Activated T-cell treated with anti-CD3 and anti-CD28 coated beads, Interleukin-2, amount 50 U/mL, for 4 hours (primary cell): ENCODE measurements at regions not wholly inside any gene's neighbourhood (a gene's known extent, or its start where the extent isn't known, plus 50 kb on each side); places are given as distances from the start of the nearest gene placed in this dataset.

Experiments
- ATAC-seq, 2 donors: fragments of 200-7000 bp; cut with Tn5 transposase; one replicate each; pipeline ENCODE4 v1.10.0; 2021
- DNase-seq: peaks from one replicate; pipeline ENCODE4 v3.0.0-alpha.2; 2020
- H3K27me3 Mint-ChIP-seq: one replicate; pipeline ENCODE4 v1.8.0; 2021; ENCODE audit warnings: low read depth, mixed read lengths
- H3K36me3 Mint-ChIP-seq: one replicate; pipeline ENCODE4 v1.8.0; 2022; ENCODE audit warnings: mixed read lengths; ENCODE audit not compliant: insufficient read depth
- H3K4me1 Mint-ChIP-seq: one replicate; pipeline ENCODE4 v1.8.0; 2021; ENCODE audit warnings: low read depth, mixed read lengths
- H3K4me3 Mint-ChIP-seq: one replicate; pipeline ENCODE4 v1.8.0; 2021; ENCODE audit warnings: mild to moderate bottlenecking, moderate library complexity, mixed read lengths
- H3K9me3 Mint-ChIP-seq: one replicate; pipeline ENCODE4 v1.8.0; 2021; ENCODE audit warnings: mixed read lengths

DNA sequence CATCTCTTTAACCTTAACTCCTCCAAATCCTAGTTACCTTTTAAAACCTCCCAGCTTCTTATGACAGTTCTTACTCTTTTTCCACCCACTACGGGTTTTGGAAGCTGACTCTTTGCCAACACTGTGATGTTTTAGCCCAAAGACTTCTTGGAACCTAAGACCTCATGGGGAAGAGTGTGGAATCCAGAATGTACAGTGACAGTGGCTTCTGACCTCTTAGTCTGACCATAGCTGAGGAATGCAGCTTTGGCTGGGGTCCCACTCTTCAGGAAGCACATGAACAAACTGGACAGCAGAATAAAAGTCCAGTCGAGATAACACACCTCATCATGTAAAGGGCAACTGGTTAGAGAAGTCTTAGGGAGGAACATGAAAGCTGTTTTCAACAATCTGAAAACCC is 161.1 kb upstream of the PKDCC start:
- no peak for DNase-seq
- Mint-ChIP-seq H3K36me3 (no peaks in the 10 kb centered on the region), H3K4me3 (no peak overlapping the region), H3K27me3 (peaks cover 3% of the 10 kb centered on the region), H3K9me3 (no peaks in the 10 kb centered on the region), H3K4me1 (no peaks in the 10 kb centered on the region)
- ATAC-seq = no peak

DNA sequence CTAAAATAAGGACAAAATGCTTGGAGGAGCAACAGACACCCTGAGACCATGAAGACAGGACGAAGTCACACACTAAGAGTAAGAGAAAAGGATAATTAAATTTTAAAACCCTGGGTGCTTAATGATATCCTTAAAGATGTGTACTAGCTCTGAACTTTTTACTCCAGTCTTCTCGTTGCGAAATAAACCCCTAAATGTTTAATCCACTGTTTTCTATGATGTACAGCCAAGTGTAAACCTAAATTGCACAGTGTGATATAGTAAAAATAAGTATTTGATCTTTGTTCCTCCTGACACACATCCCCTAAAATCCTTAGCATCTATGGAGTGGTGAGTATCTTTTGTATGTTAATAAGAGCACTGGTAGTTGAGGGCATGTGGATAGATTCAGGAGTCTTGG is 157.5 kb upstream of the PKDCC start:
- no peaks in the 10 kb centered on the region for H3K36me3 Mint-ChIP-seq
- ATAC-seq (no peak), DNase-seq (no peak)
- peaks cover 6% of the 10 kb centered on the region for H3K27me3 Mint-ChIP-seq
- H3K4me1 Mint-ChIP-seq = peaks cover 4% of the 10 kb centered on the region
- no peaks in the 10 kb centered on the region for H3K9me3 Mint-ChIP-seq
- H3K4me3 Mint-ChIP-seq = no peak overlapping the region

DNA sequence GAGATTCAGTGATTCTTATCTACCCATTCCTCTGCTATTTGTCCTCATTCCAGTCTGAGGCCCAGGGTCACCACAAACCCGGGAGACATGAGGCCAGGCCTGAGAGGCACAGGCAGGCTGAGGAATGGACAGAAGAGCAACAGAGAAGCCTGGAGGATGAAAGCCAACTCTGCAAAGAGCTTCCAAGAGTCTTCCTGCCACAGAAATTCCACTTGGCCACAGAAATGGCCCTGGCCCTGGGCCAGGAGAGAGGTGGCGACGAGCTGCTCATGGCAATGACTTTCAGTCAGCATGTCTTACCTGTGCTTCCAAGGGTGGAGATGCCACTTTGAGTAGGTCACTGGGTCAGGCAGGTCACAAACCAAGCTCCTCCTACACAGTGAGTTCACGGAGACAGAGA is 155.3 kb upstream of the PKDCC start:
- Mint-ChIP-seq H3K9me3 (no peaks in the 10 kb centered on the region), H3K4me3 (no peak overlapping the region), H3K36me3 (no peaks in the 10 kb centered on the region), H3K27me3 (peaks cover 6% of the 10 kb centered on the region), H3K4me1 (peaks cover 23% of the 10 kb centered on the region)
- ATAC-seq (no peak), DNase-seq (no peak)

DNA sequence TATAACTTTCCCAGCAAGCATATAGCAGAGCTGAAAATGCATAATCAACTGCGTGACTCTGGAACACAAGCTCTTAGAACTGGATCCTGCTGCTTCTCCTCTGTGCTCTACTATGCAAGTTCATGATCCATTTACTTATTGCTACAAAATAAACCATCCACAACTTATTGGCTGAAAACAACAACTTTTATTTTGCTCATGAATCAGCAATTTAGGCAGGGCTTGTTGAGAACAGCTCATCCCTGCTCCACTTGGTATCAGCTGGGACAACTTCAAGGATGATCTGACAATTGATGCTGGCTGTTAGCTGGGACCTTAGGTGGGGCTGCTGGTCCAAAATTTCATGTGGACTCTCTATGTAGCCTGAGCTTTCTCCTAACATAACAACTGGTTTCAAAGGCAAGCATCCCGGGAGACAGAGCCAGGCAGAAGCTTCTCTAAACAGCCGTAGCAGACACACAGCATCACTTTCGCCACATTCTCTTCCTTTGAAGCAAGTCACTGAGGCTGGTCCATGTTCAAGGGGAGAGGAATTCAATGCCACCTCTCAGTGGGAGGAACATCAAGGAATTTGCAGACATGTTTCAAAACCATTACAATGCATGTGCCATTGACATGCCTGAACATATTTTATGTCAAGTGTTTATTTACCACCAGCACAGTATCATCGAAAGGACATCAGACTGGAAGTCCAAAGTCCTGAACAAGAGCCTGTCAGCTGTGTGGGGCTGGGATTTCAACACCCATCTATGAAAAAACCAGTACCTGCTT is 153.1 kb upstream of the PKDCC start:
- Mint-ChIP-seq H3K4me1 (peaks cover 28% of the 10 kb centered on the region), H3K27me3 (peaks cover 3% of the 10 kb centered on the region), H3K9me3 (no peaks in the 10 kb centered on the region), H3K4me3 (no peak overlapping the region), H3K36me3 (no peaks in the 10 kb centered on the region)
- no peak for ATAC-seq
- DNase-seq = no peak

DNA sequence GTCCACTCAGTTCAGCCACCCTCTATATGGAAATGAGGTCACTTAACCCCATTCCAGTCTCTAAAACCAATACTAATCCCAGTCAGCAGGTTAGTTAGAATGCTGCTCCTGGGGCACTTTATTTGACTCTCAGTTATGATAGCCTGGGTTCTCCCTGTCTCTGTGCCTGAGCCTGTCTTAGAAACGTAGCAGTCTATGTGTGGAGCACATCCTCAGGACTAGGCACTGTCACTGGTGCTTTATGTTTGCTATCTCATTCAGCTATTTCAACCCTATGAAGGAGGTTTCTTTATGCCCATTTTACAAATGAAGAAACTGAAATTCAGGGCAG is 152.5 kb upstream of the PKDCC start:
- ATAC-seq = no peak
- Mint-ChIP-seq H3K4me3 (no peak overlapping the region), H3K27me3 (peaks cover 3% of the 10 kb centered on the region), H3K9me3 (no peaks in the 10 kb centered on the region), H3K4me1 (peaks cover 28% of the 10 kb centered on the region), H3K36me3 (no peaks in the 10 kb centered on the region)
- no peak for DNase-seq

DNA sequence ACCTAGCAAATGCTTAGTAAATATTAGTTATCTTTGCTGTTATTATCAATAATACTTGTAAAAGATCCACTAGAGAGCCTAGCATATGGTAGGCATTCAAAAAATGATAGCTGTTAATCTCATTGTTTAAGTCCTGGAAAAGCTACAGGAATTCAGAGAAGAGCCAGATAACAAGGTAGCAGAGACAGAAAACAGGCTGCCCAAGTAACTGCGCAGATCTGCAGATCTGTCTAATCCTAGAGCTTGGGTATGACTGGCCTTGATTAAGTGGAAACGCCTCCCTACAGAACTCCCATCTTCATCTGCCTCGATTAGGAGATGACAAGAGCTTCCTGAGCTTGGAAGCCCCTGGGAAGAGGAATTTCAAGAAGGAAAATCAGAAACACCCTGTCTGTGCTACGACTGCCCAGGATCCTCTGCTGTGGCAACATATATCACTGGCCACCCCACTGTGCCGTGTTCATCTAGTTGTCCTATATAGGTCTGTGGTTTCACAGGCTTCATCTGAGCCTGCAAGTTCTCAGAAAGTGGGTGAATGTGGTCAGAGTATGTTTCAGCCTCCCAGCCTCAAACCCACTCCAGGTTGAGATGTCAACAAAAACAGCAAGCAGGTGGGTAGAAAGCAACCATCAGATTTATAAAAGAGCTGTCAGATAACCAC is 151.5 kb upstream of the PKDCC start:
- peaks cover 28% of the 10 kb centered on the region for H3K4me1 Mint-ChIP-seq
- H3K9me3 Mint-ChIP-seq = no peaks in the 10 kb centered on the region
- H3K36me3 Mint-ChIP-seq = no peaks in the 10 kb centered on the region
- ATAC-seq (peak; percentile 60 to 87), DNase-seq (no peak)
- peaks cover 3% of the 10 kb centered on the region for H3K27me3 Mint-ChIP-seq
- peak overlapping the region; percentile 6 for H3K4me3 Mint-ChIP-seq

DNA sequence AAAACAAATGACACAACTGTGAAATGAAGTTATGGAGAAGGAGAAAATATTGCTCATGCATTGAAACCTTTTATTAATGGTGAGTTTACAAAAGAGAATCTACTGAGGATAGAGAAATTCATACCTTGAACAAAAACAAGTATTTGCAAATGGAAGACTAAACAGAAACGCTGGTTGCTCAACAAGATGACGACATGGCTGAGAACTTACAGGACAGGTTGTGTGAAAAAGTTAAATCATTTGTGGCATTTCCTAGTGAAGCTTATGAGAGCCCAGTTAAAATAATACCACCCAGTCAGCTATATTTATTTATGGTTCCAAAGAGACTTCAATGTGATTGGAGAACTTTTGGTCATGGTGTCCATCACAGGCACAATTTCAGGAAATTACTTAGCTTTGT is 148.6 kb upstream of the PKDCC start:
- H3K27me3 Mint-ChIP-seq = peaks cover 4% of the 10 kb centered on the region
- no peak overlapping the region for H3K4me3 Mint-ChIP-seq
- DNase-seq = no peak
- no peaks in the 10 kb centered on the region for H3K9me3 Mint-ChIP-seq
- H3K36me3 Mint-ChIP-seq = no peaks in the 10 kb centered on the region
- ATAC-seq = no peak
- H3K4me1 Mint-ChIP-seq = peaks cover 26% of the 10 kb centered on the region

DNA sequence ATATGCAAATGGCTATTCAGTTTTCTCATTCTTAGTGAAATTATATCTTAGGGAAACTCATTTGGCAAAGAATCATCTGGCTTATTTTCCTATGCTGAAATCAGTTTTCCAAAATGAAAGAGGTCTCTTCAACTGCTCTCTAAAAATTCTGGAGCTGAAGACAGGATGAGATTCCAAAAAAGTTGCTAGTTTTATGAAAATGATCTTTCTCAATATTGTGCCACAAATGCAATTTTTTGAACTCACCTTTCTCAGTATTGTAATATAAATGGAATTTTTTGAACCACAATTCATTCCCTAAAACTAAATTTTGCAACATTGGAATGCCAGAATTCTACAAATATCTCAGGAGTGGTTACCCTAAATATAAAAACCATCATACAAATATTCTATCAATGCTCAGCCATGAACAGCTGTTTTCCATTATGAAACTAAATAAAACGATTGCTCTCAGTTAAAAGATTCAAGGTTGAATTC is 147.7 kb upstream of the PKDCC start:
- peaks cover 4% of the 10 kb centered on the region for H3K27me3 Mint-ChIP-seq
- DNase-seq (no peak), ATAC-seq (no peak)
- H3K9me3 Mint-ChIP-seq = no peaks in the 10 kb centered on the region
- H3K4me3 Mint-ChIP-seq = no peak overlapping the region
- peaks cover 26% of the 10 kb centered on the region for H3K4me1 Mint-ChIP-seq
- no peaks in the 10 kb centered on the region for H3K36me3 Mint-ChIP-seq

DNA sequence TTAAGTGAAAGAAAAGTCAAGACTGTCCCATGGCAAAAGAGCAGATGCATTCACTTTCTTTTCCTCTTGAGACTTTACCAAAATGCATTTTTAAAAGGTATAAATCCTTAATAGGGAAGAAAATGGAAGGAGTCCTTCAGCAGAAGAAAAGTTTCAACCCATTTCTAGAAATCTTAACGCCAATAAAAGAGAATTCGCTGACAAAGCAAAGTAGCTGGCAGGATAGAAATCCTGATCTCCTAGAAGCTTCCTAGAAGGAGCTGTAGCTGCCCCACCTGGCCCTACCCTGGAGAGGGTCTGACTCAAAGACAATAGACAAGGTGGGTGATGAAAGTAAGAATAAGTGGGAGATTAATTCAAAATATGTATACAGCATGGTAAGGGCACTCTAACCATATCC is 144.9 kb upstream of the PKDCC start:
- peaks cover 15% of the 10 kb centered on the region for H3K27me3 Mint-ChIP-seq
- H3K4me3 Mint-ChIP-seq = no peak overlapping the region
- peaks cover 2% of the 10 kb centered on the region for H3K4me1 Mint-ChIP-seq
- H3K9me3 Mint-ChIP-seq = no peaks in the 10 kb centered on the region
- ATAC-seq = no peak
- H3K36me3 Mint-ChIP-seq = no peaks in the 10 kb centered on the region
- no peak for DNase-seq

DNA sequence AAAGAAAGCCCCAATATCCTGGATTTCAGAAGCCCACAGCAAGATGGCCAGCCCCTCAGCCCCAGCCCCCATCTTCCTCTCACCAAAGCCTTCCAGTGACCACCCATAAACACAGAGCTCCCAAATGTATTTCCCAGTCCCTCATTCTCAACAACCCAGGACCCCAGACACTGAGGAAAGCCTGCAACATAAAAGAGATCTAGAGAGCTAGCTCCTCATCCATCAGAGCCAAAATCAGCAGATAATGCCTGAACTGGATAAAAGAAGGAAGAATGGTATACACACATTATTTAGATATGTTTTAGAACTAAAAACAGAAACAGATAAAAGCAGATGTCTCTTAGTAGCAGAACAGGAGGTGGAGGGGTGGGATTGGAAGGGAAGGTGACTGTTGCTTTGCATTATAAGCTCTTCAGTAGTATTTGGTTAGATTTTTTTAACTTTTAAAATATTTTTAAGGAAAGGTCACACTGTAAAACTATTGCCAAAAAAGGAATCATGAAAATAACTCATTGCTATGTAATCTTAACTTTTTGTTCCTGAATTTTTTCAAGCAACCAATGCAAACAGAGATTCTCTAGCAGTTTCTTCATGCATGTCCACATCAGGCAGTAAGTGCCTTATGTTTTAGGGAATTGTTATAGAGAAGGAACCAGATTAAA is 144.2 kb upstream of the PKDCC start:
- Mint-ChIP-seq H3K27me3 (peaks cover 17% of the 10 kb centered on the region), H3K4me3 (no peak overlapping the region), H3K36me3 (no peaks in the 10 kb centered on the region), H3K9me3 (no peaks in the 10 kb centered on the region), H3K4me1 (no peaks in the 10 kb centered on the region)
- DNase-seq (no peak), ATAC-seq (no peak)

DNA sequence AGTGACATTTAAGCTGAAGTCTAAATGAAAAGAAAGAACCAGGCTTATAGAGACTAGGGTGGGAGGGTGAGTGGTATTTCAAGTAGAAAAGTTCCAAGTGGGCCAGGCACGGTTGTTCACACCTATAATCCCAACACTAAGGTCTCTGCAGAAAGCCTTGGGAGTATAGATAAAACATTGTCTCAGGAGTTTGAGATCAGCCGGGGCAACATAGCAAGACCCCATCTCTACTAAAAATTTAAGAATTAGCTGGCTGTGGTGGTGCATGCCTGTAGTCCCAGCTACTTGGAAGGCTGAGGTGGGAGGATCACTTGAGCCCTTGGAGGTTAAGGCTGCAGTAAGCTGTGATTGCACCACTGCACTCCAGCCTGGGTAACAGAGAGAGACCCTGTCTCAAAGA is 143.4 kb upstream of the PKDCC start:
- no peak for ATAC-seq
- Mint-ChIP-seq H3K27me3 (peaks cover 17% of the 10 kb centered on the region), H3K36me3 (no peaks in the 10 kb centered on the region), H3K4me3 (no peak overlapping the region), H3K9me3 (no peaks in the 10 kb centered on the region), H3K4me1 (no peaks in the 10 kb centered on the region)
- DNase-seq = no peak

DNA sequence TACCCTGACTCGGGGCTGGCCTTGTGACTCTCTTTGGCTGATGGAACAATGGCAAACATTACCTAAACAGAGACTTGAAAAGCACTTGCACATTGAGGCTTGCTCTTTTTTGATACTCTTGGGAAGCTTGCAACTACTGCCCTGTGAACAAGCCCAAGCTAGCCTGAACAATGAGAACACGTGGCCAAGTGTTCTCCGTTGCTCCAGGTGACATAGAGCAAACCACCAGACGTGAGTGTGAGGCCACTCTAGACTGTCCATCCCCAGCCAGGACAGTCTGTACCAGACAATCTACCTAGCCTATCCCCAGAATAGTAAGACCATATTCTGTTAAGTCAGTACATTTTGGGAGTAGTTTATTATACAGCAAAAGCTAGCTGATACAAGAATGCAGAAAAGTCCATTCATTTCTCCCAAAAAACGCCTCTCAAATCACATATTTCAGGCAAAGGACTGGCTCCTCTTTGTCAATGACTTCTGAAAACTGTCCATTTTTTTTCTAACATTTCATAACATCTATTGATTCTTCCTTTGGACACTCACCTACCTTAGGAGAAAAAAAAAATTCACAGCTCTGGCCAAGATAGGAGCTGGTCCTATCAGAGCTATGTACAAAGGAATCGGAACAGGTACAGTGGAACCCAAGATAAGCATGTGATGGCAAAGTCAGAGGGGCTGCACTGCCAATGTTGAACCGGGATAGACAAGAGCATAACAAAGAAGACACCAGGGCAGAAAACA is 142.1 kb upstream of the PKDCC start:
- H3K36me3 Mint-ChIP-seq = no peaks in the 10 kb centered on the region

DNA sequence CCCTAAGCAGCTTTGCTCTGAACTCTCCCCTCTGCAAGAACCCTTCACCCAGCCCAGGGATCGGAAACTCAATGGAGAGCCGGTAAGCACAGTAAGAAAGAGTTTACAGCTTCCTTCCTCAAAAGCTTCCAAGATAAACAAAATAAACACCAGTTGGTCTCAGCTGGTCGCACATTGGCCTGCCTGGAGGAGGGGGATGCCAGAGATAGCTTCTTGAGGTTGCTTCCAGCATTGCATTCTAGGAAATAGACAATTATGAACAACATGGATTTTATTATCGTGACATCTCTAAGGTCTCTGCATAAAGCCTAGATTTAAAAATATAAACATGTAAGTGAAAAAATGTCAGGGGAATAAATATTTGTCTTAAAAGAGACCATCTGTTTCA is 141.5 kb upstream of the PKDCC start:
- Mint-ChIP-seq H3K27me3 (peaks cover 27% of the 10 kb centered on the region), H3K36me3 (no peaks in the 10 kb centered on the region), H3K4me3 (no peak overlapping the region), H3K9me3 (no peaks in the 10 kb centered on the region), H3K4me1 (peaks cover 2% of the 10 kb centered on the region)
- DNase-seq (no peak), ATAC-seq (no peak)

More for the DNA sequence above, 142.1 kb upstream of the PKDCC start:
- Mint-ChIP-seq H3K4me3 (no peak overlapping the region), H3K9me3 (no peaks in the 10 kb centered on the region), H3K4me1 (peaks cover 2% of the 10 kb centered on the region), H3K27me3 (peaks cover 21% of the 10 kb centered on the region)
- no peak for DNase-seq
- ATAC-seq = no peak

DNA sequence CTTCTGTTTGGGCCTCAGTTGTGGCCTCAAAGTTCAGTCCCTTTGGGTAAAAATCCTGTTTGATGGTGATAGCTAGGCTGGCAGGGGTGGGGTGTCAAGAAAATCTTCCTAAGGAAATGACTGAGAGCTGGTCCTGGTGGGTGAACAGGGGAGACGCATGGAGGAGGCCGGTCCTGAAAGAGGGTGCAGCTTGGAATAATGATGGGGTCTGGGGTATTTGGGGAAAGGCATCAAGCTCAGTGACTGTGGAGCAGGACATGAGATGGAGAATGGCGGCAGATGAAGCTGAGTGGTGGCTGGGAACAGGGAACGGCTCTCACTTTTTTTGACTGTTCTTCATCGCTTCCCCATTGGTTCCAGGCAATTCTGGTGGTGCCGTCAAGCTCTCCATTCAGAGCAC is 140.7 kb upstream of the PKDCC start:
- H3K27me3 Mint-ChIP-seq = peaks cover 23% of the 10 kb centered on the region

More for the DNA sequence above, 140.7 kb upstream of the PKDCC start:
- no peak overlapping the region for H3K4me3 Mint-ChIP-seq
- ATAC-seq = no peak
- DNase-seq = no peak
- H3K4me1 Mint-ChIP-seq = peaks cover 2% of the 10 kb centered on the region
- H3K9me3 Mint-ChIP-seq = no peaks in the 10 kb centered on the region
- H3K36me3 Mint-ChIP-seq = no peaks in the 10 kb centered on the region
